DND-41 (cell line): ENCODE measurements at regions not wholly inside any gene's neighbourhood (a gene's known extent, or its start where the extent isn't known, plus 50 kb on each side); places are given as distances from the start of the nearest gene placed in this dataset.

Source experiments
- CTCF ChIP-seq: IDR thresholded peaks from 2 replicates; pipeline ENCODE4 v1.5.1; 2012; ENCODE audit warnings: borderline replicate concordance, low read length, moderate library complexity, mild to moderate bottlenecking; ENCODE audit not compliant: poor library complexity, severe bottlenecking; ENCODE audit errors: extremely low read depth
- EZH2 ChIP-seq: IDR thresholded peaks from 3 replicates; pipeline ENCODE4 v1.6.1; 2012; ENCODE audit warnings: borderline replicate concordance, low read depth, mild to moderate bottlenecking, moderate library complexity, low read length, inconsistent platforms; ENCODE audit not compliant: severe bottlenecking

- TF ChIP-seq CTCF (no peak), EZH2 (no peak)
These were observed 1202.7 kb downstream of the SORCS3 start for GRCh38 chr10:105843786-105844185.
